Daoy (cell line): ENCODE measurements at regions not wholly inside any gene's neighbourhood (a gene's known extent, or its start where the extent isn't known, plus 50 kb on each side); places are given as distances from the start of the nearest gene placed in this dataset.
"Not testable (repeated sequence)": the region's sequence is repeated elsewhere in the genome, so short reads cannot be mapped to it uniquely, and the experiment has no call there.

Source experiments
- DNase-seq: peaks from one replicate; pipeline ENCODE4 v3.0.0-alpha.2; 2015; ENCODE audit warnings: low read depth

DNA sequence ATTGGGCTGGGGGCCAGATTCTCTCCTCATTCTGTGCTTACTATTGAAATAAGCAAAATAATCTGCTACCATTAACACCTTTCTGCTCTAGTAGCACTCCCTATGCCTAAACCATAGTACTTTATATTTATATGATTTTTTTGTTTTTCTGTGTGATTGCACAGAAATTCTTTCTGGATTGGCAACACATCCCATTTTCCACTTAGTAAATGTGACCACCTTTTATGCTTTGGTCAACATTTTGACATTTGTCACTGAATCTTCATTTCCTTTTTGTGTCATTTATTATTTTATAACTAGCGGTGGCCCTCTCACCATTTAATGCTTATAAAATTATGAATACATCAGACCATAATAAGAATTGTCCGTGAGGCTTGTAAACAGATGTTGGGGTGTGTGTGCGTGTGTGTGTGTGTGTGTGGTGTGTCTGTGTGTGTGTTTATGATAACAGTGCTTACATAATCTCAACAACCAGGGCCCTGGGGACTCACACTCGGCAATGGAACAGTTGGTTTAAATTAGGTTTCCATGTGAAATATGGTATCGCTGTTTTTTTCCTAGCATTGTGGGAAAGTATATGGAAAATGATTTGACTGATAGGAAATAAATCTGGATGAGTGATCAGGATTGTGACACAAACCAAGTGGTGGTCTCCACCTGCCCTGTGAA, 138.9 kb downstream of the NOC3L start:
- no peak for DNase-seq

DNA sequence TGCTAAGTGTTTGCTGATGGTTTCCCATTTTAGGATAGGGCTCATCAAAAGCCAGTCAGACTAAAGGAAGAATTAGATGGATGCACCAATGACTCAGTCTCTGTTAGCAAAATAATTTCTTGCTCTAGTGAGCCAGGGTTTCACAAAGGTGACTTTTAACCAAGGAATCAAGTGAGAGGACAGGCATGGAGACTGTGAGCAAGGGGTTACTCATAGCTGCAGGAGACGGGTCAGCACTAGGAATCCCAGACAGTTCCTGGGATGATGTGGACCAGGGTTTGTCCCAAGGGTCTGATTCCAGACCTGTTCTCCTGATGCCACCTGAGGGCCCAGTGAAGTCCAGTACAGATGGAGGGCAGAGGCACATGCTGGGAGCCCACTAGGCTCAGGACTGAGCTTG, 138.1 kb downstream of the NOC3L start:
- peak; percentile 67 for DNase-seq

DNA sequence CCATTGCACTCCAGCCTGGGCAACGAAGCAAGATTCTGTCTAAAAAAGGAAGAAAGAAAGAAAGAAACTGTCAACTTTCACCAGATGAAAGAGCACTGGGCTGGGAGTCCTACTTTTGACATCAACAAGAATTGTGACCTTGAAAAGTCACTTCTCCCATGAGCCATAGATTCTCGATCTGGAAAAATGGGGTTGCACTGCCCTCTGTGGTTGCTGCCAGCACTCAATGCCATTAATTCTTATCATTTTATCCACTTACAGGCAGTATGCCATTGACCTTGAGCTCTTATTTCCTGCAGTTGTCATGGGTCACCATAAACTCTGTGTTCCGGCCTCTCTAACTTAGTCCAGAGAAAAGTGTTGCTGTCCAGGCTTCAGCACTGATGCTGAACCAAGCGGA, 137.2 kb downstream of the NOC3L start:
- DNase-seq = peak; percentile 21

DNA sequence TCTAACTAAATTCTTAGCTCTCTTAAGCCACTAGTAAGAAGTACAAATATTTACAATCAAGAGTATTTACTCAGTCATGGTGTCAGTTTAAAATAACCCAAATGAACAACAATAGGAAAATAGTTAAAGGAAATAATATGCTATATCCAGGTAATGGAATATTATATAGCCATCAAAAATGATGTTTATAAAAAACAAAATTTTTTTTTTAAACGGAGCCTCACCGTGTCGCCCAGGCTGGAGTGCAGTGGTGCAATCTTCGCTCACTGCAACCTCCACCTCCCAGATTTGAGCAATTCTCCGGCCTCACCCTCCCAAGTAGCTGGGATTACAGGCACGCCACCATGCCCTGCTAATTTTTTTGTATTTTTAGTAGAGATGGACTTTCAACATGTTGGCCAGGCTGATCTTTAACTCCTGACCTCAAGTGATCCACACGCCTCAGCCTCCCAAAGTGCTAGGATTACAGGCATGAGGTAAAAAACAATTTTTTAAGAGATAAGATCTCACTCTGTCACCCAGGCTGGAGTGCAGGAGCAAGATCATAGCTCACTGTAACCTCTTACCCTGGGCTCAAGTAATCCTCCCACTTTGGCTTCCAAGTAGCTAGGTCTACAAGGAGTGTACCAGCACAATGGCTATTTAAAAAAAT, 132.5 kb downstream of the NOC3L start:
- no peak for DNase-seq

DNA sequence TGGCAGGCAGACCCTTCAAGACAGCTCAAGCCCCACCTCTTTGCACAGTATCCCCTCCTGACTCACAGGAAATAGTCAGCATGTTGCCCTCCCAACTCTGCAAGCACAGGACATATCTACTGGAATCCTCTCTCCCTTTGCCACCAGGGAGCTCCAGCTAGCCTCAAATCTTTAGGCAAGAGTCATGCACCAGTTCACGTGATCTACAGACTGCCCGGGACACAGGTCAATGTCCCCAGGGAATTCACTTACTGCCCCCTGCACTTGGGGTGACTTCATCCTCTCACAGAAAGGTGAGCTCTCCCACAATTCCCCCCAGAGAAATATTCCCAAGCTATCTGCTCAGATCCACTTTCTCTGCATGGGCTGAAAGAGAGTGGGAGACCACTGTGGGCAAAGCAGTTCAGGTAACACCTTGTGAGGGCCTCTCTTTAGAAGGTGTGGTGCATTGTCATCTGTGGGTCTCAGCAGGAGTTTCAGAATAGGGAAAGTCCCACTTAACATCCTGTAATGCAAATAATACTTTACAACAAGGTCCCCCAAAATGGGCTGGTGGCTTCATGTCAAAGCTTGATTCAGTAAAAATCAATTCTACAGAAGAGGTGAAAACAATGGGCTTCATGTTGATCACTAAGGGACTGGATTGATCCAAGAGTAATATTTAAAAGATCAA, 129.9 kb downstream of the NOC3L start:
- DNase-seq = peak; percentile 3

DNA sequence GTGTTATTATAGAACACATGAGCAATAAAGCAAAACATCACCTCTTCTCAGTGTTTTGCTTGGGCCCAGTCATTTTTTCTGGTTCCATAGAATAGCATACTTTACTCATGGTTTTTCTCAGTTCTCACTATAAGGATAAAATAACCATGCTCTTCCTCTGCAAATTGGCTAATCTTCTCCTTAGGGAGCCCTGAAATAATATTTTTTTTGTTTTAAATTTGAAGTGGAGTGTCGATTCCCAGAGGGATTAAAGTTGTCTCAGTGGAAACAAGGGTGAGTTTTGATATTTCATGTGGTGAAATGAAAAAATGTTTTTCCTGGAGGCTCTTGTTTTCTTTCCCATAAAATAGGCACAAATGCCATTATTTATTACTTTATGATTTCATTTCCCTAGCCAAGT, 127.3 kb downstream of the NOC3L start:
- DNase-seq = no peak

DNA sequence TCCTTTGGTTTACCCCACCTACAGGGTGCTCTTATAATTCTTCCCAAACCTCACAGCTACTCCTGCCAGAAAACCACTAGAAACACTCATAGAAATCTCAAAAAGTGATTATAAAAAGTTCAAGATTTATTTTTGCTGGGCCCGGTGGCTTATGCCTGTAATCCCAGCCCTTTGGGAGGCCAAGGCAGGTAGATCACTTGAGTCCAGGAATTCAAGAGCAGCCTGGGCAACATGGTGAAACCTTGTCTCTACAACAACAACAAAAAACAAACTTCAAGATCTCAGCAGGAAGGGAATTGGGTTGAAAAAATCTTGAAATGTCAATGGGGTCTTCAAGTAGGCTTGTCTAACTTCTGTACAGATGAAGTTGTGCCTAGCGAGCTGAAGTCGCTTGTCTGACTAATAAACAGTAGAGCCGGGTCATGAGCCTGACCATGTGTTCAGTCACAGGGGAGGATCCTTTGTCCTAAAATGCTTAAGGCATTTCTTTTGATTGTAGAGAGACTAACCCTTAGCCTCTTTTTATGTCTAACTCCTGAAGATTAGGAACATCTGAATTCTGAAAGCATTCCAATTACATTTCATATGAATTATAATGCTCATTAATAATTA, 124.6 kb downstream of the NOC3L start:
- DNase-seq = no peak

DNA sequence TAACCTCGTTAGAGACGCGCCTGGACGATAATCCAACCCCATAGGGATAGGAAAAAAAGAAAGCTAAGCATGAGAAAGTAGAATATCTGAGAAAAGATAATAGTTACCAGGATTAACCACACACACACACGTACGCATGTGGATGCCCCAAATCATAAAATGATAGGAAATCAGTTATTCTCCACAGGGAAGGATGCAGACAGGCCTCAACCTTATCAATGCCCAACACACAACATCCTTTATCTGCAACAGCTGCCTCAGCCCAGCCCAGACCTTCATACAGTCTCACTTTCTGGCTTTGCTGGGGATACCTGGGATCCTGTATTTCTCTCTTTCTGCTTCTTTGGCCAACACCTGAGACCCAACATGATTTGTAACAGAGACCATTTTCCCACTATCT, 123.0 kb downstream of the NOC3L start:
- DNase-seq = no peak

DNA sequence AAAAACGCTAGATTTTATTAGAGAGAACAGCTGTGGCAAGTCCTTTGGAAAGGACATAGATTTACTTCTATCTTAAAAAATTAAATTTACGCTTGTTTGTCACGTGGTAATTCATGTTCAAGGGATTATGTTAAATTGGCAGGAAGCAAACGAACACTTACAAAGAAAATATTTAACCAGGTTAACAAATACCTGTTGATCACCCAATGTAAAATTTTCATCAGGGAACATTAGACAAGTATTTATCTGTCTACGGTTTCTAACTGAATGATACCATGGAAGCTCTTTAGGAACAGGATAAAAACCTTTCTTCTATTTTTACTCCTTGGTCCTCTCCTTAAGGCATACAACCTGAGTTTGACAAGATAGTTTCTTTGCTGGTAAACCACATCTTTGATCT, 122.2 kb downstream of the NOC3L start:
- DNase-seq = no peak

DNA sequence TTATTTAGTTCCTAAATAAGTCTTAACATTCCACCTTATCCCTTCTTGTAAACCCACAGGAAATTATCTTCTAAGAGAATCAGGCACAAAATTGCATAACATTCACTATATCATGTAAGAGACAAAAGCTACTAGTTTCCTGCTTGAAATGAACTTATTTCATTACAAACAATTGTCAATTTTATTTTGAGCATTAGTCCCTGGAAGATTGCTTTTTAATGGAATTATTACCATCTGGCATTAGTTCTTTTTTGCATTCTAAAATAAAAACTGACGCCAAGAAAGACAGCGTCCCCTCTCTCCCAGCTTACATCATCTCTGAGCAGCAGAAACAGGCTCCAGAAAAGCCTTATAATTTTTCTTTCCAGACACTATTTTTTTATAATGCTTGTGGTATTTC, 121.8 kb downstream of the NOC3L start:
- DNase-seq = no peak

DNA sequence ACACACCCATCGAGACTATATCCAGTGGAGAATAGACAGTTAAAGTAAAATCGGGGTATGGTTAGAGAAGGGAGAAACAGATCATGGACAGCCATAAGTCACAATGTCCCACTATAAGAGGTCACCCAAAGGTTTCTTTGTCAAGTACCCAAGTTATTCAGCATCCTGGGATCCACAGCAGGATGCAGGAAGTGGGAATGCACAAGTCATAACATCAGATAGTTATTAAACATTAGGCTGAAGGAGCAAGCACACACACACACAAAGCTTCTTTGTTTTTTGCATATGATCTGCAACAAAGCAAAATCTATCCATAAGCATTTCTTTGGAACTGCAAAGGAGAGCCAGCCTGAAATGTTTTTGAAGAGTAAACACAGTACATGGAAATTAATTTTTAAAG, 111.6 kb downstream of the NOC3L start:
- no peak for DNase-seq

DNA sequence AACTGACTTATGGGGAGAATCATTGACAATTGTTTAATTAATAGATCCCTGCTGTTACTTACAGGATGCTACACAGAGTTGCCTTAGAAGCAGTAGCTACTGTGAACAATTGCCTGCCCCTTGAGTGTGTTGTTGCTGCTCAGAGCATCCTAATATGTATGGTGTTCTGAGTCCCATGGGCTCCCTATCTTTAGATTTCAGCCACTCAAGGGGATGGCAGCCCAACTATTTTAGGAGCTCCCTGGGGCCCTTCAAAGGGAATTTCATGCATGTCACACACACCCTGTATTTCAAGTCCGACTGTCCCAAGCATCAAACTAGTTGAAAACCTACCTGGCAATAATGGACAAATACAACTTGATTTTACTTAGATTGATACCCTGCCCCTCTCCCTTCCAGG, 111.2 kb downstream of the NOC3L start:
- DNase-seq = no peak

DNA sequence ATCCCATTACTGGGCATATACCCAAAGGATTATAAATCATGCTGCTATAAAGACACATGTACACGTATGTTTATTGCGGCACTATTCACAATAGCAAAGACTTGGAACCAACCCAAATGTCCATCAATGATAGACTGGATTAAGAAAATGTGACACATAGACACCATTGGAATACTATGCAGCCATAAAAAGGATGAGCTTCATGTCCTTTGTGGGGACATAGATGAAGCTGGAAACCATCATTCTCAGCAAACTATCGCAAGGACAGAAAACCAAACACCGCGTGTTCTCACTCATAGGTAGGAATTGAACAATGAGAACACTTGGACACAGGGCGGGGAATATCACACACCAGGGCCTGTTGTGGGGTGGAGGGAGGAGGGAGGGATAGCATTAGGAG, 105.3 kb downstream of the NOC3L start:
- not testable (repeated sequence) for DNase-seq

DNA sequence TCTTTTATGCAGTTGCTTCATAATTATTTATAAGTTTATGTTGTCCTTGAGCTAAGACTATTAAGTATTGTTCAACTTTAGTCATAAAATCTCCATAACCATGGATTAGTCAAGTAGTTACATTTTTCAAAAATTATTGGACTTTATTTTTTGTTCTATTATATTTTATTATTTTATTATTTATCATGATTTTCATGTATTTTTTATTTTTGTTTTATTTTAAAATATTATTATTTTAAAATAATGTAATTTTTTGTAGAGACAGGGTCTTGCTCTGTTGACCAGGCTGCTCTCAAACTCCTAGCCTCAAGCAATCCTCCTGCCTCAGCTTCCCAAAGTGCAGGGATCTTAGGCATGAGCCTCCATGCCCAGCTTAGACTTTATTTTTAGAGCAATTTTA, 102.3 kb downstream of the NOC3L start:
- no peak for DNase-seq

DNA sequence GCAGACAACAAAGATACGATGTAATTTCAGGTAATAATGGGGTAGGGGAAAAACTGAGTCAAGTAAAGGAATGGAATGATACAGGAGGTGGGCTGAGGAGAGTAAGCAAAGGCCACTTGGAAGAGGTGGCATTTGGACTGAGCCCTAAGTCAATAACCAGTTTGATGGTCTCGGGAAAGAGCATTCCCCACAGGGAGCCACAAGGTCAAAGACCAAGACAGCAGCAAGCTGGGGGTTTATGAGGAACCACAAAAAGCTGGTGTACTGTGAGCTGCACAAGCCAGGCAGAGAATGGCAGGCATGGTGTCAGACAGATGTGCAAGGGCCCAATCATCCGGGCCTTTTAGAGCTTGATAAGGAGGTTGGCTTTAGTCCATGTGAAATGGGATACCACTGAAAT, 98.7 kb downstream of the NOC3L start:
- no peak for DNase-seq

DNA sequence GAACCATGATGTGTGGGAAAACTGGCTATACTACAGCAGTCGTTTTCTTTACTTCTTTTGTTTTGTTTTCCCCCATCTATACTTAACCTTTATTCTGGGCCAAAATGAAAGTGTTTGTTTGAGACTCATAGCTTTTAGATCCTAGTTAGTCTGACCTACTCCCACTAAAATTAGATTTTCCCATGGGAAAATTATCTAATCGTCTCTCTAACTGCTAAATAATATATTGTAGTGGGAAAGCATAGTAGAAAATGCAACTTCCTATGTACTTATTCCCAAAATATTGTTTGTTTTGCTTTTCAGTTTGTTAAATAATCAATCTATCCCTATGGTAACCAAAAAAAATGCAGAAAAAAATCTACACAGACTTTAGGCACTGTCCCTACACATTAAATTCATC, 96.6 kb downstream of the NOC3L start:
- no peak for DNase-seq

DNA sequence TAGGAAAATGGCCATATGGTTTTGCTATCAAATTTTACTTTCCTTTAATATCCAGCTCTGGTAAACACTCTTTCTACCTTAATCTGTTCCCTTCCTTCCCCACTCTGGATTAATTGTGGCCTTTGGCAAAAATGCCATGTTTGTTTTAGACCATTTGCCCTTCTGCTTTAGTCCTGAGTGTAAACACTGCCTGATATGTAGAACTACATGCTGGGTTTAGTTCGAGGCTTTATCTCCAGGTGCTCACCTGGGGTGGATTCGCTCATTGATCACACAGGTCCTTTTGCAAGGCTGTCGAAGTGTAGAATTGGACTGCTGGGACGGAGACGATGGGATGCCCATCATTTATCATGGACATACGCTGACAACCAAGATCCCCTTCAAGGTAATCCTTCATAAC, 94.1 kb downstream of the NOC3L start:
- DNase-seq = no peak

DNA sequence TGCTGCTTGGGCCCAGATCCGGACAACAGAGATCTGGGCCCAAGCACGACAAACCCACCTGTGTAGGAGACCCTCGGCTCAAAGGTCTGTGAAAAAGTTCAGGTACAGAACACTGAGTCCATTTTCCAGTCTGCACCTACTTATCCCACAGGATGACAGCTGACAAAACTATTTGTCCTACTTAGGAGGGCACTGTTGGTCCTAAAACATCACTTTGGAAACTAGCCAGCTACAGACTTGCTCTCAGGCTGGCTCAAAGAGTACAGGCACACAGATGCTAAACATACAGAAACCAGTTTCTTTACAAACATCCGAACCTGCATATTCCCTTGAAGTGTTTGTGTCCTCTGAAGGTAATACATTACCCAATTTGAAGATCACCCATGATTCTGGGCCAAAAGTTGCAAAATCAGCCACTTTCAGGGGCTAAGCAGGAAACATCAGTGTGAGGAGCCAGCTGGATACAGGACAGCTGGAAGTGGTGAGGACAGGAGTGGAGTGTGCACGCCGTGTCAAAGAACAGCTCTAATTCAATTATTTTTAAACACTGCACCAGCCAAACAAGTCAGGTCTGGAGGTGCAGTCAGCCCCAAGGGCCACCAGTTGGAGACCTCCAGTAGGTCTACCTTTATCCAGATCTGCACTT, 88.5 kb downstream of the NOC3L start:
- no peak for DNase-seq

DNA sequence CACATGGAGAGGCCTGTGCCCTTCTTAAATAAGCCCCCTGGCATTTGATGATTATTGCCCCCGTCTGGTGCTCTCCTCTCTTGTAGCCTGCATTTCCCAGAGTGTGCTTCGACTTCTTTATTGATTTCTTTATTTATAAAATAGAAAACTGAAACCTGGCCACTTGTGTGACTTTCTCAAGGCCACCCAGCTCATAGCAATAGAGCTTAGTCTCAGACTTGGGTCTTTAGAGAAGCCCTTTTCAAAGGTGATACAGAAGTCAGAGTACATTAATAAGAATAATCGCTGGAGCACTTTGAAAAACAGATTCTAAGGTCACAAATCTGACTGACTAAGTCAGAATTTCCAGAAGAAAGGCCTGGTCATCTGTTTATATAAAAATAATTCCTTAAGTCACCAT, 86.6 kb downstream of the NOC3L start:
- DNase-seq = no peak

DNA sequence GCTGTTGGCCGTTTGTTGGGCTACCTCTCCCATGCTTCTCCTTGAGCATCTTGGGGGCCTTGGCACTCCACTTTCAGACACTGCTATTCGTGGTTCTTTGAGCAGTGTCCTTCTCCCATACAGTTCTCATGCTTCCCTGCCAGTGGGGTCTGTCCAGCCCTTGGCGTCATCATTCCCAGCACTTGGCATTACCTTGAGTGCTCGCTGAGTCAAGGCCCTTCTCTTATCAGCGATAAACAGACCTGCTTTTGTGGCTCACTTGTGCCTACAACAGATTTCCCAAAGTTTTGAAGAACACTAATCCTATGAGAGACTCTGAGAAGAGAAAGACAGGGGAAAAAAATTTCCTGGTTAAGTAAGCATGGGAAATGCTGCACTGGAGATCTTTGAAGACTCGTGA, 85.3 kb downstream of the NOC3L start:
- DNase-seq = no peak

DNA sequence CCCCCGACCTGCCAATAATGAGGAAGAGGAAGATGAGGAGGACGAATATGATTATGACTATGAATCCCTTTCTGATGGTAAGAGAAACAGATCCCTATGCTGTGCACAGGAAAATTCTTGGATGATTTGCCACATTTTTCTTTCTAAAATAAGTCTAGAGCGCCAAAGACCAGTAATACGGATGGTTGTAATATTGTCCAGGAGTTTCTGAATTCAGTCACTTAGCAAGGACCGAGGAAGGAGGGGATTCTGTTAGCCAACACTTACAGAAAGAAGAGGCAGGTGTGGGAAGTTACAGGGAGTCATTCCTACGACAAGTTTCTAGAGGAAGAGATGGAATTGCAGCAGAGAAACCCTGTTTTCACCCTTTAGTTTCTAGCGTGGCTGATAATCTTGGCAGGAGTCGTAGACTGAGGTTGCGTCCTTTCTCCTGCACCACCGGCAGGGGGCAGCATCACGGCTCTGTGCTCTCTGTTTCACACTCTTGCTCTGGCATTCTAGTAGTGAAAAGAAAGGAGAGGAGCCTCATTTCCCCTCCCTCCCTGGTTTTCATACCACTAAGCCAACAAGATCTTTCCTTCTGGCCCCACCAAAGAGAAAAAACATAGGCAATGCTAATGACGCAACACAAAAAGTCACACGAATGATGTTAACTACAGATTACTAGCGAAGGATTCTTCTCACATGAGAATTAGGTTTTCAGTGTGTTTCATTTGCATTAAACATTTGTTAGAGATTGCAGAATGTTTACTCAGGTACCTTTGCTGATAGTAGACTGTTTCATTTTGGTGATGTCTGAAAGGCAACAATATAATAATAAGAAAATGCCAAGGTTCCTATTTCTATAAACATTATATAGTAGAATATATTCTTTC, 82.7 kb downstream of the NOC3L start:
- peak; percentile 48 for DNase-seq

DNA sequence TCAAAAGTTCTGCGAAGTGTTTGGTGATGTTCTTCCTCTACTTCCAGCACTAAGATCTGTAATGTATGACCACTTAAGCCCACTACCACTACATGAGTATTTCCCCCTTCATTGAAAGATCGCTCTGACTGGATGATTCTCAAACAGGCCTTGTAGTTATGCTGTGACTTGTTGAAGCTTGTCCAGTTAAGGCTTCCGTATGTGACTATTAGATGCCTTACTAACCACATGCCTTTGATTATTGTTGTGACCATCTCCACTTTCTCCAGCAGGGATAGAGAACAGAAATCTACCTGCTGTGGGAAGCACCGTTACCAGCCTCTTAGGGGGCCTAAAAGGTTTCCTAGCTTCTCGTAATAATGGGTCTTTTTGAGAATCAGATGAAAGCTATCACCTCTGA, 81.1 kb downstream of the NOC3L start:
- no peak for DNase-seq
